ENCODE measurements at regions not wholly inside any gene's neighbourhood (a gene's known extent, or its start where the extent isn't known, plus 50 kb on each side); places are given as distances from the start of the nearest gene placed in this dataset.

DNA sequence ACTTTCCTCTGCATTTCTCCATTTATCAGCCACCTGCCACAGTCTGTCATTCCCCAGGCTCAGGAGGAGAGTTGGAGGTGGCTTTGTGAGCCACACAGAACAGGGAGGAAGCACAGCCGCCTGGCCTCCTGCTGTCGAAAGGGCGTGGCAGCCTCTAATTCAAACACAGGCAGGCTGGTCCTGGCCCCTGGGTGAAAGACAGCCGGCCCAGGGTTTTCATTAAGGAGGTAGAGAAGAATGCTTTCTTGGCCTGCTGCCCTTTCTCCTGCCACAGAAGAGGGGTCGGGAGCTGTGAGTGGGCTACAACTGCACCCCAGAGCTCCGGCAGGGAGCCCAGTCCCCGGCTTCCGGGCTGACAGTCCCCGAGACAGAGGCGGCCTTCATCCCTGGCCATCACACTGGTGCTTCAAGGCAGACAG lies 108.6 kb upstream of the FZD10 start:
- H3K79me2 ChIP-seq (ENCODE audit: low read length) = no peaks in the 10 kb centered on the region
- H3K9me3 ChIP-seq (ENCODE audit: insufficient read depth, low read length) = no peaks in the 10 kb centered on the region
- H4K20me1 ChIP-seq (ENCODE audit: insufficient read depth, low read length) = no peaks in the 10 kb centered on the region
- no peaks in the 10 kb centered on the region for H3K27me3 ChIP-seq (ENCODE audit: low read depth, low read length)
- TF ChIP-seq CTCF (IDR thresholded peaks at IDR 0.05; ENCODE audit: low read depth, low read length) = no peak
- TF ChIP-seq EZH2phosphoT487 (IDR thresholded peaks at IDR 0.05; ENCODE audit: low read depth) = no peak
- H3K27ac ChIP-seq (ENCODE audit: low read length) = no peak overlapping the region
- H3K9ac ChIP-seq (ENCODE audit: low read length) = no peak overlapping the region
- H3K4me3 ChIP-seq (ENCODE audit: low read length) = no peak overlapping the region
- H3K4me1 ChIP-seq (ENCODE audit: low read length) = no peaks in the 10 kb centered on the region
- H2AFZ ChIP-seq (ENCODE audit: low read depth, low read length) = no peak overlapping the region
- H3K4me2 ChIP-seq (ENCODE audit: low read length) = no peak overlapping the region
- H3K36me3 ChIP-seq (replicated peaks; ENCODE audit: low read depth, low read length) = no peaks in the 10 kb centered on the region

- no peaks in the 10 kb centered on the region for H3K4me1 ChIP-seq (ENCODE audit: low read length)
- H3K4me2 ChIP-seq (ENCODE audit: low read length) = no peak overlapping the region
- no peak overlapping the region for H3K4me3 ChIP-seq (ENCODE audit: low read length)
- H3K27me3 ChIP-seq (ENCODE audit: low read depth, low read length) = no peaks in the 10 kb centered on the region
- H3K9ac ChIP-seq (ENCODE audit: low read length) = no peak overlapping the region
- H3K9me3 ChIP-seq (ENCODE audit: insufficient read depth, low read length) = no peaks in the 10 kb centered on the region
- no peaks in the 10 kb centered on the region for H4K20me1 ChIP-seq (ENCODE audit: insufficient read depth, low read length)
- no peaks in the 10 kb centered on the region for H3K36me3 ChIP-seq (replicated peaks; ENCODE audit: low read depth, low read length)
- H2AFZ ChIP-seq (ENCODE audit: low read depth, low read length) = no peak overlapping the region
- H3K27ac ChIP-seq (ENCODE audit: low read length) = no peak overlapping the region
- no peak for TF ChIP-seq EZH2phosphoT487 (IDR thresholded peaks at IDR 0.05; ENCODE audit: low read depth)
- no peak for TF ChIP-seq CTCF (IDR thresholded peaks at IDR 0.05; ENCODE audit: low read depth, low read length)
- H3K79me2 ChIP-seq (ENCODE audit: low read length) = no peaks in the 10 kb centered on the region
These were observed 107.5 kb upstream of the FZD10 start for GRCh38 chr12:130054803-130055202.

- Histone ChIP-seq H2AFZ (ENCODE audit: low read depth, low read length) (no peak overlapping the region), H3K27me3 (ENCODE audit: low read depth, low read length) (no peaks in the 10 kb centered on the region), H4K20me1 (ENCODE audit: insufficient read depth, low read length) (no peaks in the 10 kb centered on the region), H3K27ac (ENCODE audit: low read length) (no peak overlapping the region), H3K79me2 (ENCODE audit: low read length) (no peaks in the 10 kb centered on the region), H3K4me1 (ENCODE audit: low read length) (no peaks in the 10 kb centered on the region), H3K4me3 (ENCODE audit: low read length) (no peak overlapping the region), H3K9me3 (ENCODE audit: insufficient read depth, low read length) (no peaks in the 10 kb centered on the region), H3K4me2 (ENCODE audit: low read length) (no peak overlapping the region), H3K9ac (ENCODE audit: low read length) (no peak overlapping the region), H3K36me3 (replicated peaks; ENCODE audit: low read depth, low read length) (no peaks in the 10 kb centered on the region)
- TF ChIP-seq CTCF (IDR thresholded peaks at IDR 0.05; ENCODE audit: low read depth, low read length) (no peak), EZH2phosphoT487 (IDR thresholded peaks at IDR 0.05; ENCODE audit: low read depth) (no peak)
These were observed 103.3 kb upstream of the FZD10 start for GRCh38 chr12:130058926-130059472.

DNA sequence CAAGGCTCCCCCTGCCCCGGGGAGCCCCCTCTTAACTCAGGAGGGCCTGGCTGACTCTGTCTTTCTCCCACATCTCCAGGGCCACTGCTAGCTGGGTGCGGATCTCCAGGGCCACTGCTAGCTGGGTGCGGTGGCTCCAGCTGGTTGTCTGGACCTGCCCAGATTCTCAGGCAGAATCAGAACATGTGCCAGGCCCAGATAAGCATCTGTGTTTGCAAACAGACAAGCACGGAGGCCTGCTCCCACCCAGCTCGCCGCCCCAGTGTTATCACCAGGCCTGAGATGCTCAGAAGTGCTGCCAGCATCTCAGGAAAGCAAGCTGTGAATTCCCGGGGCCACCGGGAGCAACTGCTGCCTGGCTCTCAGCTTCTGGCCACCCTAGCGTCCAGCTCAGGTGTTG lies 98.4 kb upstream of the FZD10 start:
- no peak overlapping the region for H2AFZ ChIP-seq (ENCODE audit: low read depth, low read length)
- H3K27ac ChIP-seq (ENCODE audit: low read length) = no peak overlapping the region
- no peaks in the 10 kb centered on the region for H3K79me2 ChIP-seq (ENCODE audit: low read length)
- H3K4me1 ChIP-seq (ENCODE audit: low read length) = no peaks in the 10 kb centered on the region
- no peak overlapping the region for H3K4me3 ChIP-seq (ENCODE audit: low read length)
- no peaks in the 10 kb centered on the region for H3K27me3 ChIP-seq (ENCODE audit: low read depth, low read length)
- no peaks in the 10 kb centered on the region for H4K20me1 ChIP-seq (ENCODE audit: insufficient read depth, low read length)
- no peaks in the 10 kb centered on the region for H3K9me3 ChIP-seq (ENCODE audit: insufficient read depth, low read length)
- H3K4me2 ChIP-seq (ENCODE audit: low read length) = no peak overlapping the region
- H3K36me3 ChIP-seq (replicated peaks; ENCODE audit: low read depth, low read length) = no peaks in the 10 kb centered on the region
- no peak overlapping the region for H3K9ac ChIP-seq (ENCODE audit: low read length)
- TF ChIP-seq CTCF (IDR thresholded peaks at IDR 0.05; ENCODE audit: low read depth, low read length) = no peak
- TF ChIP-seq EZH2phosphoT487 (IDR thresholded peaks at IDR 0.05; ENCODE audit: low read depth) = no peak
